Naive thymus-derived CD8-positive, alpha-beta T cell (primary cell): ENCODE measurements at regions not wholly inside any gene's neighbourhood (a gene's known extent, or its start where the extent isn't known, plus 50 kb on each side); places are given as distances from the start of the nearest gene placed in this dataset.

ENCODE experiments used
- ATAC-seq, 2 donors: fragments of 150-1000 bp; cut with Tn5 transposase in 1 of 2; sonication (Bioruptor Pico), chemical (Tn5 transposase) in 1 of 2; 1 replicate in 1 of 2; 2 replicates in 1 of 2; pipeline ENCODE4 v1.10.0; 2021; ENCODE audit warnings: mild to moderate bottlenecking in 2 of 2, moderate library complexity in 2 of 2
- POLR2A ChIA-PET: fragments of 350-600 bp; sonication (Branson Sonifier 250); formaldehyde crosslinking; loops from one replicate; lab custom pipeline; 2021; ENCODE audit warnings: antibody characterized with exemption; lab: Charles Lee
- DNase-seq, 10 donors: peaks; one replicate each; pipeline versions ENCODE4 v3.0.0 to v3.0.0-alpha.2; 2020 to 2022
- H3K27ac Mint-ChIP-seq, 10 donors: one replicate each; pipeline ENCODE4 v1.8.0; 2020 to 2022; ENCODE audit warnings: mild to moderate bottlenecking in 10 of 10, mixed read lengths in 10 of 10, moderate library complexity in 4 of 10, inconsistent platforms in 1 of 10
- H3K27me3 Mint-ChIP-seq, 5 donors: one replicate each; pipeline ENCODE4 v1.8.0; 2021 to 2022; ENCODE audit warnings: mixed read lengths in 5 of 5
- H3K36me3 Mint-ChIP-seq, 3 donors: one replicate each; pipeline ENCODE4 v1.8.0; 2020 to 2022; ENCODE audit warnings: mixed read lengths in 3 of 3, mild to moderate bottlenecking in 2 of 3, inconsistent platforms in 1 of 3
- H3K4me1 Mint-ChIP-seq, 4 donors: one replicate each; pipeline ENCODE4 v1.8.0; 2021 to 2022; ENCODE audit warnings: mixed read lengths in 4 of 4
- H3K4me3 Mint-ChIP-seq, 10 donors: one replicate each; pipeline ENCODE4 v1.8.0; 2020 to 2022; ENCODE audit warnings: mild to moderate bottlenecking in 10 of 10, mixed read lengths in 10 of 10, moderate library complexity in 6 of 10, inconsistent platforms in 1 of 10
- H3K9me3 Mint-ChIP-seq, 9 donors: one replicate each; pipeline ENCODE4 v1.8.0; 2020 to 2022; ENCODE audit warnings: mixed read lengths in 9 of 9, mild to moderate bottlenecking in 3 of 9, inconsistent platforms in 1 of 9, moderate library complexity in 1 of 9

GRCh38 chr21:32975811-32976431 is 49.8 kb upstream of the OLIG2 start:
- no peak overlapping the region for H3K4me3 Mint-ChIP-seq
- H3K36me3 Mint-ChIP-seq = no peaks in the 10 kb centered on the region
- H3K27ac Mint-ChIP-seq = no peak overlapping the region
- H3K27me3 Mint-ChIP-seq = peaks cover 13 to 45% (median 20%) of the 10 kb centered on the region in 5 donors
- peaks cover 0 to 4% (median 0%) of the 10 kb centered on the region in 4 donors for H3K4me1 Mint-ChIP-seq
- no peaks in the 10 kb centered on the region for H3K9me3 Mint-ChIP-seq
- DNase-seq (no peak), ATAC-seq (no peak)
- POLR2A ChIA-PET = no interaction called here
